GM06990 (cell line): ENCODE measurements at regions not wholly inside any gene's neighbourhood (a gene's known extent, or its start where the extent isn't known, plus 50 kb on each side); places are given as distances from the start of the nearest gene placed in this dataset.

Experiments
- DNase-seq: peaks from one replicate; pipeline ENCODE4 v3.0.0-alpha.2; 2011; ENCODE audit not compliant: insufficient read length; ENCODE audit errors: extremely low read depth
- H3K27me3 ChIP-seq: replicated peaks from 2 replicates; pipeline ENCODE4 v1.6.0; 2011; ENCODE audit warnings: low read length; ENCODE audit not compliant: control insufficient read depth, insufficient read depth
- H3K36me3 ChIP-seq: 2 replicates; pipeline ENCODE4 v1.5.1; 2011; ENCODE audit warnings: low read length; ENCODE audit not compliant: control insufficient read depth, insufficient read depth
- H3K4me3 ChIP-seq: replicated peaks from 2 replicates; pipeline ENCODE4 v1.5.1; 2011; ENCODE audit warnings: low read depth, mild to moderate bottlenecking, control low read depth, low read length
- CTCF ChIP-seq: IDR thresholded peaks from 2 replicates; pipeline ENCODE4 v1.5.1; 2011; ENCODE audit warnings: low read length, control low read depth, mild to moderate bottlenecking, inconsistent platforms; ENCODE audit not compliant: insufficient read depth, poor library complexity, severe bottlenecking

GRCh38 chr3:177772908-177773557, 575.8 kb upstream of the TBL1XR1 start:
- H3K4me3 ChIP-seq: no peak overlapping the region
- H3K27me3 ChIP-seq: no peaks in the 10 kb centered on the region; the same call in 1 of the 2 replicates
- peak; percentile 9 for DNase-seq
- H3K36me3 ChIP-seq: no peaks in the 10 kb centered on the region
- no peak for TF ChIP-seq CTCF

DNA sequence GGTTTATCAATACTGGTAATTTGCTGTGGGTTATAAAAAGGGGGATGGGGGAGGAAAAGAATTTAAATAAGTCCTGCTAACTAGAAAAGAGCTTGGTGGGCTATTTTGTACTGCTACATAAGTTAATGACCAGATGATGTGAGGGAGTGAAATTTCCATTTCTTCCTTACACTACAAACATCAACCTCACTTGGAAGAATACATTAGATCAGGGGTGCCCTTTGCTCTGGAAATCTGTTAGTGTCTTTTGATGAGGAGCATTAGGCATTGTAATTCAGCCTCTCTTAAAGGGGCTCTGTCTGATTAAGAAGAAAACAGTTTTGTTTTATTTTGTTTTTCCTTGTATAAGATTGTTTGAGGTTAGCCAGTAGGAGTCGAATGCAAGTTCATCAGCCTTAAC, 576.4 kb upstream of the TBL1XR1 start:
- TF ChIP-seq CTCF: no peak
- no peak overlapping the region for H3K4me3 ChIP-seq
- no peaks in the 10 kb centered on the region for H3K36me3 ChIP-seq
- no peak for DNase-seq
- H3K27me3 ChIP-seq: no peaks in the 10 kb centered on the region; the same call in 1 of the 2 replicates

- Histone ChIP-seq H3K27me3 (no peaks in the 10 kb centered on the region; the same call in 1 of the 2 replicates), H3K36me3 (no peaks in the 10 kb centered on the region), H3K4me3 (no peak overlapping the region)
- no peak for DNase-seq
- no peak for TF ChIP-seq CTCF
Observed at GRCh38 chr3:177776661-177777101, 579.4 kb upstream of the TBL1XR1 start.

GRCh38 chr3:177777699-177778098, 580.4 kb upstream of the TBL1XR1 start:
- H3K36me3 ChIP-seq: no peaks in the 10 kb centered on the region
- TF ChIP-seq CTCF: peak; percentile 81

DNA sequence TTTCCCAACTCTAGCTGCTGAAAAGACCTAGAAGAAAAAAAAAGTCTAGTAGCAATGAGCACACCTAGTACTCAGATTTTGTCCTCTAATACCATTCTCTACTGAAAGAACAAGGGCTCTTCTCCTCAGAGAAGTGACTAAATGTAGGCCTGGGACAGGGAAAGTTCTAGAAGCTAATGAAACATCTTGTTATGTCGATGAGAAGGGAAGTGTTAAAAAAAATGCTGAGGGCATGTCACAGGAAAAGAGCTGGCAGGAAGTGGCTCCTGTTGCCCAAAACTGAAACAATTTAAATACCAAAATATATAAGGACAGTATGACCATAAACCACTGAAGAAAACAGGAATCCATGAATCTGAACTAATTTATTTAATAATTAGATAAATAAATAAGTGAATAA, 581.4 kb upstream of the TBL1XR1 start:
- no peak for TF ChIP-seq CTCF
- DNase-seq: no peak
- H3K4me3 ChIP-seq: no peak overlapping the region
- no peaks in the 10 kb centered on the region; the same call in 1 of the 2 replicates for H3K27me3 ChIP-seq
- no peaks in the 10 kb centered on the region for H3K36me3 ChIP-seq

More at GRCh38 chr3:177777699-177778098, 580.4 kb upstream of the TBL1XR1 start:
- DNase-seq: peak; percentile 26
- H3K4me3 ChIP-seq: no peak overlapping the region
- H3K27me3 ChIP-seq: no peaks in the 10 kb centered on the region; the same call in 1 of the 2 replicates

DNA sequence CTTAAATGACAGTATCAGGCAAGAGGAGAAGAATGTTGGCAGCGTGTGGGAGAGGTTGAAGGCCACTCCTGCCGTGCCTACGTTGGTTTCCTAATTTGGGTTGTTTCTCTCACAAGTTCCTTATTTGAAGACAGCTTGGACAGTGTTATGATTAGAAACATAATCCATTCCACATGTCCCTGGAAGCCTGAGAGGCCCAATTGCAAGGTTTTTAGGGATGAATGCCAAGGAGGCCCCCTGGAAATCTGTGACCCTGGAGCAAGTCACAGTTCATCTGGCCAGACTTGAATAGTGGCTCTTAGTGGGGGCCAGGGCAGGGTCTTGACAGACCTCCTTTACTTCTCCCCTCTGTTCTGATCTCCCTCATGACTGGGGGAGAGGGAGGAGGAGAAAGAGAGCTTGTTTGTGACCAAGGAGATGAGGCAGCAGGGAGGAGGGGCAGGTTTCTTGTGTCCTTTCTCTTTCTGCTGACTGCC, 584.4 kb upstream of the TBL1XR1 start:
- no peak for DNase-seq
- Histone ChIP-seq H3K36me3 (no peaks in the 10 kb centered on the region), H3K4me3 (no peak overlapping the region), H3K27me3 (no peaks in the 10 kb centered on the region)
- TF ChIP-seq CTCF: no peak
